NCI-H2029 treated with DMSO at 0.1 percent for 48 hours (cell line): ENCODE measurements at regions not wholly inside any gene's neighbourhood (a gene's known extent, or its start where the extent isn't known, plus 50 kb on each side); places are given as distances from the start of the nearest gene placed in this dataset.
"Not testable (repeated sequence)": the region's sequence is repeated elsewhere in the genome, so short reads cannot be mapped to it uniquely, and the experiment has no call there.

Experiments
- DNase-seq: peaks from one replicate; lab custom pipeline; 2025; lab: John Stamatoyannopoulos, UW

DNA sequence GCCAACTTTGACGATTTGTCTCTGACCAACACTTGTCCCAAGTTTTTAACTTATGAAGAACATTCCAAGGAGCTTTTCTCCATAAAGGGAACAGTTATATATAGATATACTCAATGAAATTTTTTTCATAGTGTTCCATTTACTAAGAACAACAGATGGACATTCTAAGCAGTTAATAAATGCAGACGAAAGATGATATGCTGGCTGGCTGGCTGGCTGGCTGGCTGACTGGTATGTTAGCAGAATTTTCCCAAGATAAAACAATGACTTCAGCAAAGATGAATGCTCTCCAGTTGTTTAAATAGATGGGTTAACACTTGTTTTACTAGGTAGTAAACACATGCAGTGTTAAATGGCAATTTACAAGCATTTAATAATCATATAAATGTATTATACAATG lies 62.2 kb downstream of the SPANXN3 start:
- no peak for DNase-seq

DNA sequence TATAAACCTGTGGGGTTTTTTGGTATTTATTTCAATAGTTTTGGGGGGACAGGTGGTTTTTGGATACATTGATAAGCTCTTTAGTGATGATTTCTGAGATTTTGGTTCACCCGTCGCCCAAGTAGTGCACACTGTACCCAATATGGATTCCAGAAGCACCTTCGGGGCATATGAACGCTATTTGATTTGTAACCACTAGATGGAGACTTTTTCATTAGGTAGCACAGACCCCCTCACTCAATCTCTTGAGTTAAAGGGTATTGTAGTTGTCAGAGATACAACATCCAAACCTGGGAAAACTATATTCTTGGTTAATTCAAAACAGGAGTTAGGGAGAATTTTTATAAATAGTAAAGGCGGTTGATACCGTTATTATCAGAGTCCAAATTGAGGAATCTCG lies 79.8 kb downstream of the SPANXN3 start:
- DNase-seq = peak; percentile 15

DNA sequence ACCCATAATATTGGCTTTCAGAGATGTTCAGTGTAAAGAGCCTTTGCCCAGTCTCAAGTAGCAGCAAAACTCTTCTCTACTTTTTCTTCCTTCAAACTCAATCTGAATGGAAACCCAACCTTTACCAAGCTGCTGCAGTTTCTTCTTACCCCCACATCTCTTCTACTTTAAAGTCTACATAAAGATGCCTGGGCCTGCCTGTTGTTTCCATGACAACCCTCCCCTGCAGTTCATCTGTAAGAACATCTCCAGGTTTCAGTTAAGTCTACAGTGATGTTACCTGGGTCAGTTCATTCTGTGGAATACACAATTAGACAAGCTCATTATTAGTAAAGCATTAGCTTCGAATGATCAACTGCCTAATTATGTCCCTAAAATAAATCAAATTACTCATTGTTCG lies 81.4 kb downstream of the SPANXN3 start:
- DNase-seq = no peak

DNA sequence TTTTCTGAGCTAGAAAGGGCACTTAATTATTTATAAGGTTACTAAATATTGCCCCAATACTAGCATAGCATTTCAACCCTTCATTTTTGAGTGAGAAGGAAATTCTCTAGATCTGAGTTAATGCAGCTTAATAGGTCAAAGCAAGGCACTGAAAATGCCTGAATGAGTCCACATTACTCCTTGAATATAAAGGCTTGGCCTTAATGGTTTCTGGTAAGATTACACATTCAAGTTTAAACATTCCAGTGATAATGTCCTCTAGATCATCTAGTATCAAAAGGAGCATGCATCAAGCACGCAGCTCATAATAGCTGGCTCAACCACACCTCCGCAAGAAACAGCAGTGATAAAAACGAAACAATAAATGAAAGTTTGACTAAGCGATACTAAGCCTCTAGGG lies 87.5 kb downstream of the SPANXN3 start:
- DNase-seq = no peak

- no peak for DNase-seq
Measured at GRCh38 chrX:143429131-143429530, 88.1 kb downstream of the SPANXN3 start.

- no peak for DNase-seq
Measured at GRCh38 chrX:143401160-143401559, 116.1 kb downstream of the SPANXN3 start.

GRCh38 chrX:143378851-143379250 lies 138.4 kb downstream of the SPANXN3 start:
- no peak for DNase-seq

DNA sequence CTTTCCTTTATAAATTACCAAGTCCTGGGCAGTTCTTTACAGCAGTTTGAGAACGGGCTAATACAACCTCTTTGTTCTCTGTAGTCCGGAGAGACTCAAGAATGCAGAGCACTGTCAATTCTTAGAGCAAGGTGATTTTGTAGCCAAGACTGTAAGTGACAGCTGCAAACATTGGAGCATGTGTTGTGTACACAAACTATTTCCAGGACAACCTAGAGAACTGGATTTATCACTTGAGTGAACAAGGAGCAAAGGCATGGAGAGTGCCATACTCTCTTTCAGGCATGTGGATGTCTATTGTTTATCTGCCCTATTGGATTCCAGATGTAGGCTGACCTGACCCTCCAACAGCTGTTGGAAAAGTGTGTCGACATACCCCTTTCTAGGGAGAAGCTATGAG lies 153.9 kb downstream of the SPANXN3 start:
- no peak for DNase-seq

DNA sequence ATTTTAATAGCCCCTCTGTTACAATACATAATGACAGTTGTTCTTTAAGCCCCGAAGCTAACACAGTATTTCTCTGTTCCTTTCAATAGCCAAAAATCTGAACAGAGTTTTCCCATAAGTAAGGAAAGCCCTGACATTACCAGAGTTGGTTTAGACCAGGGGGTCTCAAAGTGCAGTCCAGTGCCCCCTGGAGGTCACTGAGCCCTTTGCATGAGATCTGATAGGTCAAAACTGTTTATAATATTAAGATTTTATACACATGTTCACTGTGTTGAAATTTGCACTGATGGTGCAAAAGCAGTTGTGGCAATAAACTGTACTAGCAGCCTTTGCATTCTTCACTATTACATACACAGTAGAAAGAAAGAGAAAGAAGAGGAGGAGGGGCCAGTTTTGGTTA lies 177.1 kb downstream of the SPANXN3 start:
- DNase-seq = no peak

- no peak for DNase-seq
Measured at GRCh38 chrX:143336261-143336660, 181.0 kb downstream of the SPANXN3 start.

GRCh38 chrX:143319526-143319925 lies 197.7 kb downstream of the SPANXN3 start:
- DNase-seq = no peak

DNA sequence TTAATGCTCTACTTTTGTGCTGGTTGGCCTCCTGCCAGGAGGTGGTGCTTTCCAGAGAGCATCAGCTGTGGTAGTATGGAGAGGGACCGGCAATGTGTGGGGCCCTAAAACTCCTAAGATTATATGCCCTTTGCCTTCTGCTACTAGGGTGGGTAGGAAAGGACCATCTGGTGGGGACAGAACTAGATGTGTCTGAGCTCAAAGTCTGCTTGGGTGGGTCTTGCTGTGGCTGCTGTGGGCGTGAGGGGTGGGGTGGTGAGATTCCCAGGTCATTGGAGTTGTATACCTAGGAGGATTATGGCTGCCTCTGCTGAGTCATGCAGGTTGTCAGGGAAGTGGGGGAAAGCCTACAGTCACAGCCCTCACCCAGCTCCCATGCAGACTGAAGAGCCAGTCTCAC lies 198.4 kb downstream of the SPANXN3 start:
- not testable (repeated sequence) for DNase-seq

DNA sequence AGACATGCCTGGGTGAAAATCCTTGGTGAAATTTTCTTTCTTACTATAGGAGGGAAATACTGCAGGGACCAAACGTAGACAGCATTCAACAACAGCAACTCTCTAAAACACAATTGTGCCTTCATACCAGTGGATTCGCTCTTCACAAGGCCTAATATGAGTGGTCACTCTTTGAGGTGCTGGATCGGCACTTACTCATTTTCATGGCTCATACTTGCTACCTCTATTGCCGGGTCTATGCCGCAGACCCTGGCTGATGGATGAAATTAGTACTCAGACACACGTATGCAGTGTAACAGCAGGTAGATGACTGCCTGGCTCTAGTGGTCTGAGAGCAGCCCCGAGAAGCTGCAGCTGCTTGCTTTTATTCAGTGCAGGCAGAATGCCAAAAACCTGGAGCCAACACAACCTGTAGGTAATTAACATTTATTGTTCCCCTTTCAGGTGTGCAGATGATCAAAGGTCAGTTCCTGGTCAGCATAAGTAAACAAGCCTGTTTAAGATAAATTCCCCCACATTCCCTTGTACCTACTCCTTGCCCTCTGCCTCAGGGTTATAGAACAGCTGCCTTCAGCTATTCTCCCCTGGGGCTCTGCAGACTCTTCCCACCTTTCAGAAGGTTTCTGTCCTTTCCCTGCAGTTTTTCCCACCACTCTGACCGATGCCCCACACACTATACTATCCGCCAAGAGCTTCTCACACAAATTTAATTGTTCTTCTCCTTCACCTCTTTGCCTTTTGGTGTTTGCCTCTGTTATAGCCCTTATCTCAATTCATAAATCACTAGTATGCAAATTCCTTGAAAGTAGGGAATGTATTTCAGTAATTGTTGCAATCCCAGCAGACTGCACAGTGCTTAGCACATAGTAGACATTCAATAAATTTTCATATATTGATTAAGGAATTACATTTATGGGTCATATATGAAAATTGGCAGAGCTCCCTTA lies 210.0 kb downstream of the SPANXN3 start:
- DNase-seq = no peak

DNA sequence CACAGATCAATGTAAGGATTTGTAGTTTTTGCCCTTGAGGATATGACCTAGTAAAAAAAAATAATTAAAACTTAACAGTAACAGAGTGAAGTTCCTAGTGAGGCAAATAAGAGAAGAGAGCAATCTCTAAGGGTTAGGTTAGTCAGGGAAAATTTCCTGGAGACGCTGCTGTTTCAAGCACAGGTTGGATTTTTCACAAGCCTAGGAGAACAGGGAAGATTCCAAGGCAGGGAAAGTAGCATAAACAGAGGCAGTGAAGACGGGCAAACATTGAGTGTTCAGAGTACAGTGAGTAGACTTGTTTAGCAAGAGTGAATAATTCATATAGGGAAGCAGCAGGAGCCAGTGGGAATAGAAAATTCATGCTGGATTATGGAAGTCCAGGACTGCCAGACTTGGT lies 212.8 kb downstream of the SPANXN3 start:
- DNase-seq = no peak

DNA sequence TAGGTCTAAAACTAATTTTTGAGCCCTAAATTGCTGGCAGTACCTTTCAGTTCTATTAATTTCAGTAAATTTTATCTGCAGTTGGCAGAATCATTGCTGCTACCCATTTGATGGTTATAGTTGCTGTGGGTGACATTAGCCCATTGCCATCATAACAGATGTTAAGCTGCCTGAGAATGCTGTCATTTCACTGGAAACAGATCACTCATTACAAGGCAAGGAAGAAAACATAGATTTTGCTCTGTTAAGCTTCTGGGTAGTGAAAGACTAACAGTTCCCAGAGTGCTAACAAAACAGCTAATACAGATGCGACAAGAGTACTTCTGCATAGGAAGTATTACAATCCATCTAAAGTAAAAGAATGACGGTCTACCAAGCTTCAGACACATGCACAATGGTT lies 213.2 kb downstream of the SPANXN3 start:
- no peak for DNase-seq

- peak; percentile 40 for DNase-seq
Measured at GRCh38 chrX:143298663-143299241, 218.5 kb downstream of the SPANXN3 start.

DNA sequence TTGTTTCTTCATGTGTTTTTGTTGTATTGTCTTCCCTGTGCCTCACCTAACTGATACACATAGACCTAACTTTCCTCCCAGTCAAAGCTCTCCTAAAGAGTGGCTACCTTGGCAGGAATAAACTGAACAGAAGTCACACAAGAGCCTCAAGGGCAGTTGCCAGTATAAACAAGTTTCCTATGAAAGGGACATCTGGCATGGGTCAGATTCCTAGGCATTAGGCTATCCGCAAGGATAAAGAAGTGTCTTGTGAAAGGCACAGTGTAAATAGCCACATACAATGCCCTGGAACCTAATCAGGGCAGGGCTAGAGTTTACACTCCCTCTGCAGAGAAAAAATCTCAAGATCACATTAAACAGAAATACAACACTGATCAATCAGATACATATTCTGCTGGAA lies 220.8 kb downstream of the SPANXN3 start:
- peak; percentile 55 for DNase-seq

DNA sequence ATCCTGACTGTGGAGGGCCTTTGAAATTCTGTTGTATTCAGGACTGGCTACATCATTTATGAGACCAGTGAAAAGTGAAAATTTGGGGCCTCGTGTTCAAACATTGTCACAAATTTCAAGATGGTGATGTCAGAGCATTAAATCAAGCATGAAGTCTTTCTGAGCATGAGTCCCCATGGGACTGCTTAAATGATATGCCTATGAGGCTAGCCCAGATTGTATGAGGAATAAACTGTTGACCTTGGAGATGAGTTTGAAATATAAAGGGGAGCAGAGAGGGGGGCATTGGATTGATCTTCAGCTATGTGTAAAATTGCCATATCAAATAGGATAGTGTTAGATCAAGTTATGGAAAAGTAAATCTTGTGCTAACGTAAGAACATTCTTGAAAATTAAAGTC lies 230.0 kb downstream of the SPANXN3 start:
- no peak for DNase-seq

DNA sequence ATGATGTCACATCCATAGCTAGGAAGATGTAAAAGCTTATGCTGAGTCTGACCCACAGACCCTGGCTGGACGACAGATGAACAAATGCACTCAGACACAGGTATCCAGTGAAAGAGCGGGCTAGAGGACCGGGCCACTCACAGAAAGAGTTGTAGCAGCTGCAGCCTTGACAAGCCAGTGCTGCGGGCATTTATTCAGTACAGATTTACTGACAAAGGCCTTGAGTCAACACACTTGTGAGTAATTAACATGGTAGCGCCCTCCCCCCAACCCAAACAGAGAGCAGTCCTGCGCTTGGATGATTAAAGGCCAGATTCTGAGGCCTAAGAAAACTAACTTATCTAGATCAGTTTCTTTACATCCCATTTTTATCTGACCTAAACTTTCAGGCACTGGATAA lies 244.6 kb downstream of the SPANXN4 start:
- DNase-seq = no peak

DNA sequence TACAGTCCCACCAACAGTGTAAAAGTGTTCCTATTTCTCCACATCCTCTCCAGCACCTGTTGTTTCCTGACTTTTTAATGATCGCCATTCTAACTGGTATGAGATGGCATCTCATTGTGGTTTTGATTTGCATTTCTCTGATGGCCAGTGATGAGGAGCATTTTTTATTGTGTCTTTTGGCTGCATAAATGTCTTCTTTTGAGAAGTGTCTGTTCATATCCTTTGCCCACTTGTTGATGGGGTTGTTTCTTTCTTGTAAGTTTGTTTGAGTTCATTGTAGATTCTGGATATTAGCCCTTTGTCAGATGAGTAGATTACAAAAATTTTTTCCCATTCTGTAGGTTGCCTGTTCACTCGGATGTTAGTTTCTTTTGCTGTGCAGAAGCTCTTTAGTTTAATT lies 218.9 kb downstream of the SPANXN4 start:
- DNase-seq = not testable (repeated sequence)

GRCh38 chrX:143240658-143241057 lies 214.9 kb downstream of the SPANXN4 start:
- no peak for DNase-seq

- no peak for DNase-seq
Measured at GRCh38 chrX:143231492-143231891, 205.8 kb downstream of the SPANXN4 start.

GRCh38 chrX:143228600-143228999 lies 202.9 kb downstream of the SPANXN4 start:
- DNase-seq = not testable (repeated sequence)

- DNase-seq = no peak
Measured at GRCh38 chrX:143206966-143207365, 181.2 kb downstream of the SPANXN4 start.
